RWPE1 (cell line): ENCODE measurements at regions not wholly inside any gene's neighbourhood (a gene's known extent, or its start where the extent isn't known, plus 50 kb on each side); places are given as distances from the start of the nearest gene placed in this dataset.
"Not testable (repeated sequence)": the region's sequence is repeated elsewhere in the genome, so short reads cannot be mapped to it uniquely, and the experiment has no call there.

Experiments
- CTCF ChIA-PET: fragments of 350-600 bp; sonication (Branson Sonifier 250); formaldehyde crosslinking; extraction: SDS; loops from one replicate; lab custom pipeline; 2021; lab: Yijun Ruan, JAX
- POLR2A ChIA-PET: fragments of 400-600 bp; formaldehyde crosslinking; extraction: SDS; loops from one replicate; lab custom pipeline; 2020; ENCODE audit warnings: antibody characterized with exemption; ENCODE audit not compliant: low non-redundant PET; lab: Yijun Ruan, JAX
- DNase-seq: peaks from one replicate; pipeline ENCODE4 v3.0.0; 2012; ENCODE audit warnings: low spot score
- H3K27ac ChIP-seq: fragments of 450-650 bp; 2 replicates; pipeline ENCODE4 v1.5.1; 2017
- CTCF ChIP-seq: fragments of 450-650 bp; conservative IDR thresholded peaks from 2 replicates; pipeline ENCODE4 v1.5.1; 2017; ENCODE audit warnings: low read depth, mild to moderate bottlenecking

DNA sequence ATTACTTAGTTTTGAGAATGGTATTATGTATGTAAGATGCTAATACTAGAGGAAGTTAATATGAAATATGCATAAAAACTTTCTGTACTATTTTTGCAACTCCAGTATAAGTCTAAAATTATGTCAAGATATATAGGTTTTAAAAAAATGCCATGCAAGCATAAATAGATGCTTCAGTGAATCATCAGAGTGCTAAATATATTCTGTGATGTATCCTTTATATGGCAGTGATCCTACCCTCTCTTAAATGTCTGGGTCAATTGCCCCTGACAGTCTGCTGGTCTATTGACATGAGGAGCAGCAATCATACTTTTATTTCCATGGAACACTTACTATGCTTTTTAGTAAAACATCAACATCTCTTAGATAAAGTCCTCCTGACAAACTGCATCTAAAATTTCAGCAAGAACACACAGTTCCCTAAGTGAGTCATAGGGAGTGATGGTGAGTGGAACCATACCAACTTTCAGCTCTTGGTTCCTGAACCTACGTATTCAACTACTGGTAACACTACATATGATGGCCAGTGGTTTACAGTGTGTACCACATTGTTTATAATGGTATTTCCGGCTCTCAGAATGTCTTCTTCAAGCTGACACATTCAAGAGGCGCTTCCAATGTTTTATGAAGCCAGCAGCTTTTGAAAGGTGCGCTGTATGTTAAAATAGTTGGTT, 928.7 kb upstream of the GJE1 start:
- no peak for DNase-seq
- H3K27ac ChIP-seq = no peak overlapping the region
- CTCF ChIA-PET = interaction anchor here (0.7 kb wide), 1 partner anchor 131 kb away, joined by 4 read pairs; no protein-coding TSS in a partner anchor
- TF ChIP-seq CTCF = no peak
- POLR2A ChIA-PET = no interaction called here

DNA sequence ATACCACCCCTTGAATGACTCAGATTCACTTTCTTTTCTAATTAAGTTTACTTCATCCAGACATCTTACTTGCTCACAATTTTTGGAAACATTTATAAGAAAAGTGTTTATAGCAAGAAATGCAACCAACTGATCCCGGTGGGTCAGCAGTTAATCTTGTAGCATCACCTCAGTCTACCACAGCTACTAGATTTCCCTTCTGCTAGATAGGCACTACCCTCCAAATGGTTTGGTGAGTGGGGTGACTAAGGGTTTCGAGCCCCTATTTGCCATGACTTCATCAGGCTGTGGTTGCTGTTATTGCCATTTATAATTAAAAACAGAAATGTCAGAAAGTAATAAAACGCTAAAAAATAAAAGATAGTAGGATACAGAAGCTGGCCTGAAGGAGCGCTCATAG, 930.1 kb upstream of the GJE1 start:
- POLR2A ChIA-PET = no interaction called here
- CTCF ChIA-PET = no interaction called here
- no peak for TF ChIP-seq CTCF
- H3K27ac ChIP-seq = no peak overlapping the region
- DNase-seq = no peak

GRCh38 chr6:141199074-141199473, 933.7 kb upstream of the GJE1 start:
- ChIA-PET CTCF (no interaction called here), POLR2A (no interaction called here)
- DNase-seq = no peak
- H3K27ac ChIP-seq = no peak overlapping the region
- TF ChIP-seq CTCF = no peak

GRCh38 chr6:141195251-141195832, 937.4 kb upstream of the GJE1 start:
- no peak for TF ChIP-seq CTCF
- ChIA-PET CTCF (interaction anchor here (0.7 kb wide), 1 partner anchor 1968 kb away, joined by 4 read pairs; no protein-coding TSS in a partner anchor), POLR2A (no interaction called here)

GRCh38 chr6:141183368-141183767, 949.4 kb upstream of the GJE1 start:
- no peak overlapping the region for H3K27ac ChIP-seq
- CTCF ChIA-PET = interaction anchor here (0.6 kb wide), 1 partner anchor 988 kb away, joined by 3 read pairs; no protein-coding TSS in a partner anchor
- TF ChIP-seq CTCF = no peak
- DNase-seq = no peak
- POLR2A ChIA-PET = no interaction called here

More at GRCh38 chr6:141195251-141195832, 937.4 kb upstream of the GJE1 start:
- DNase-seq = no peak
- no peak overlapping the region for H3K27ac ChIP-seq

- DNase-seq, POLR2A ChIA-PET, CTCF ChIA-PET, H3K27ac ChIP-seq: not testable (repeated sequence)
These were observed 957.3 kb upstream of the GJE1 start for GRCh38 chr6:141175458-141175857.

GRCh38 chr6:141174932-141175331, 957.8 kb upstream of the GJE1 start:
- no peak for TF ChIP-seq CTCF
- CTCF ChIA-PET = interaction anchor here (0.8 kb wide), 1 partner anchor 44 kb away, joined by 5 read pairs; no protein-coding TSS in a partner anchor
- H3K27ac ChIP-seq = no peak overlapping the region
- POLR2A ChIA-PET = no interaction called here
- no peak for DNase-seq
